Natural killer cell (primary cell): ENCODE measurements at regions not wholly inside any gene's neighbourhood (a gene's known extent, or its start where the extent isn't known, plus 50 kb on each side); places are given as distances from the start of the nearest gene placed in this dataset.

Experiments
- ATAC-seq, 3 donors: fragments of 150-1000 bp in 2 of 3; fragments of 200-7000 bp in 1 of 3; cut with Tn5 transposase; 1 replicate in 1 of 3; 2 replicates in 2 of 3; pipeline ENCODE4 v1.10.0; 2021; ENCODE audit warnings: mild to moderate bottlenecking in 2 of 3, moderate library complexity in 2 of 3
- DNase-seq, 2 donors: peaks; one replicate each; pipeline versions ENCODE4 v3.0.0 to v3.0.0-alpha.2; 2013 to 2021; ENCODE audit warnings: mixed read lengths in 1 of 2
- H3K27ac ChIP-seq: one replicate; pipeline ENCODE4 v1.5.1; 2013; ENCODE audit warnings: mild to moderate bottlenecking, low read length
- H3K27me3 ChIP-seq: one replicate; pipeline ENCODE4 v1.6.1; 2013; ENCODE audit warnings: low read length; ENCODE audit not compliant: control insufficient read depth, insufficient read depth
- H3K36me3 ChIP-seq: one replicate; pipeline ENCODE4 v1.6.1; 2013; ENCODE audit warnings: low read length; ENCODE audit not compliant: control insufficient read depth, insufficient read depth
- H3K4me1 ChIP-seq: one replicate; pipeline ENCODE4 v1.6.1; 2013; ENCODE audit warnings: low read length; ENCODE audit not compliant: control insufficient read depth, insufficient read depth
- H3K4me3 ChIP-seq: one replicate; pipeline ENCODE4 v1.5.1; 2013; ENCODE audit warnings: low read length
- H3K9me3 ChIP-seq: one replicate; pipeline ENCODE4 v1.6.1; 2013; ENCODE audit warnings: low read length; ENCODE audit not compliant: control insufficient read depth, insufficient read depth
- H3K27ac Mint-ChIP-seq, 2 donors: one replicate each; pipeline ENCODE4 v1.8.0; 2022; ENCODE audit warnings: mild to moderate bottlenecking in 2 of 2, mixed read lengths in 2 of 2, moderate library complexity in 1 of 2
- H3K27me3 Mint-ChIP-seq, 2 donors: one replicate each; pipeline ENCODE4 v1.8.0; 2022; ENCODE audit warnings: low read depth in 2 of 2, mixed read lengths in 2 of 2
- H3K36me3 Mint-ChIP-seq: one replicate; pipeline ENCODE4 v1.8.0; 2022; ENCODE audit warnings: mixed read lengths
- H3K4me1 Mint-ChIP-seq, 2 donors: one replicate each; pipeline ENCODE4 v1.8.0; 2022; ENCODE audit warnings: mixed read lengths in 2 of 2
- H3K4me3 Mint-ChIP-seq: one replicate; pipeline ENCODE4 v1.8.0; 2022; ENCODE audit warnings: mild to moderate bottlenecking, moderate library complexity, mixed read lengths
- H3K9me3 Mint-ChIP-seq, 2 donors: one replicate each; pipeline ENCODE4 v1.8.0; 2022; ENCODE audit warnings: mixed read lengths in 2 of 2
- WGBS: methylation state at CpG from one replicate; pipeline ENCODE4 v1.1.7; 2013; ENCODE audit warnings: missing lambda C conversion rate; ENCODE audit not compliant: insufficient coverage; 5-methylcytosine and 5-hydroxymethylcytosine counted together
- intact Hi-C: fragments of 100-400 bp; cut with micrococcal nuclease; formaldehyde crosslinking; loops from one replicate; pipeline ENCODE4 v1.14.2; 2022
- TF ChIP-seq, protein P1 (sequence below): fragments of 200-600 bp; IDR thresholded peaks from one replicate; pipeline ENCODE4 v1.8.0; 2022; ENCODE audit warnings: antibody characterized with exemption

DNA sequence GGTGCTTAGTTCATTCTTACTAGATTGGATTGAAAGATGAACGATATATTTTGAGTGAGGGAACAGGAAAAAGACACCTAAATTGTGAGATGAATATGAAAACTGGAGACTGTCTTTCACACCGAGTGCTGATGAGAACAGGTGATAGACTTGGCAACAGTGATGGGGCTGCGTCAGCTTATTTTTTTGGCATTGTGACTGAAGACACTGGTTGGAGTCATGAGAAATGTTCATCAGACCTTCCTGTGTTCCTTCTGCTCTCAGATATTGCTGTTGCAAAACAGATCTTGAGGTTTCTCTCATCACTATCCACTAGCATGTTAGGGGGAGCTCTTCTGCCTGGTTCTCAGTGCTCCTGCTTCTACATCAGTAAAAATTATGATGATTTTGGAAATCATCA lies 124.2 kb upstream of the KCNIP4 start:
- Histone ChIP-seq H3K27me3 (no peaks in the 10 kb centered on the region), H3K4me3 (no peak overlapping the region), H3K9me3 (peaks cover 8% of the 10 kb centered on the region), H3K4me1 (no peaks in the 10 kb centered on the region), H3K36me3 (no peaks in the 10 kb centered on the region), H3K27ac (no peak overlapping the region)
- Mint-ChIP-seq H3K27ac (no peak overlapping the region), H3K27me3 (no peaks in the 10 kb centered on the region), H3K9me3 (peaks cover 8 to 18% of the 10 kb centered on the region in 2 donors), H3K4me3 (no peak overlapping the region), H3K4me1 (no peaks in the 10 kb centered on the region), H3K36me3 (peaks cover 6% of the 10 kb centered on the region)
- no peak for ATAC-seq
- intact Hi-C loops: no loop called here
- DNase-seq: no peak
- WGBS: 90% methylated on average over 3 of the region's 3 CpGs
- TF ChIP-seq, protein P1, sequence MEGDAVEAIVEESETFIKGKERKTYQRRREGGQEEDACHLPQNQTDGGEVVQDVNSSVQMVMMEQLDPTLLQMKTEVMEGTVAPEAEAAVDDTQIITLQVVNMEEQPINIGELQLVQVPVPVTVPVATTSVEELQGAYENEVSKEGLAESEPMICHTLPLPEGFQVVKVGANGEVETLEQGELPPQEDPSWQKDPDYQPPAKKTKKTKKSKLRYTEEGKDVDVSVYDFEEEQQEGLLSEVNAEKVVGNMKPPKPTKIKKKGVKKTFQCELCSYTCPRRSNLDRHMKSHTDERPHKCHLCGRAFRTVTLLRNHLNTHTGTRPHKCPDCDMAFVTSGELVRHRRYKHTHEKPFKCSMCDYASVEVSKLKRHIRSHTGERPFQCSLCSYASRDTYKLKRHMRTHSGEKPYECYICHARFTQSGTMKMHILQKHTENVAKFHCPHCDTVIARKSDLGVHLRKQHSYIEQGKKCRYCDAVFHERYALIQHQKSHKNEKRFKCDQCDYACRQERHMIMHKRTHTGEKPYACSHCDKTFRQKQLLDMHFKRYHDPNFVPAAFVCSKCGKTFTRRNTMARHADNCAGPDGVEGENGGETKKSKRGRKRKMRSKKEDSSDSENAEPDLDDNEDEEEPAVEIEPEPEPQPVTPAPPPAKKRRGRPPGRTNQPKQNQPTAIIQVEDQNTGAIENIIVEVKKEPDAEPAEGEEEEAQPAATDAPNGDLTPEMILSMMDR: no peak

DNA sequence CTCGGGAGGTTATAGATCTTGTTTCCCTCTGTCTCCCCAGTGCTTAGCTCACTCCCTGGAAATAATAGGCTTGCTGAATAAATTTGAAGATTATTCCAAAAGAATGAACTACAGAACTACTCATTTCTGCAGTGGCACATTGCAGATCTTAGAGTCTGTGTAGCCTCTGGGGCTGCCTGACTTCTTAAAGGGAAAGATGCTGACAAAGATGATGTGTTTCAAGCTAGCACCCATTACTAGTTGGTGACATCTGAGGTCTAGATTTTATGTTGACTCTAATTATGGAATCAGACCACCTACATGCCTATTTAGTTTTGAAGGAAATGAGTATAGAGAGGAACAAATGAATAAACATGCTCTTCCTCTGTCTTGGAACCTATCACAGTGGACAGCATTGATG lies 123.7 kb upstream of the KCNIP4 start:
- Histone ChIP-seq H3K9me3 (peaks cover 5% of the 10 kb centered on the region), H3K27ac (no peak overlapping the region), H3K27me3 (no peaks in the 10 kb centered on the region), H3K36me3 (no peaks in the 10 kb centered on the region), H3K4me1 (no peaks in the 10 kb centered on the region), H3K4me3 (no peak overlapping the region)
- H3K27me3 Mint-ChIP-seq: no peaks in the 10 kb centered on the region
- H3K27ac Mint-ChIP-seq: no peak overlapping the region
- no peaks in the 10 kb centered on the region for H3K4me1 Mint-ChIP-seq
- H3K36me3 Mint-ChIP-seq: peaks cover 1% of the 10 kb centered on the region
- H3K4me3 Mint-ChIP-seq: no peak overlapping the region
- H3K9me3 Mint-ChIP-seq: peaks cover 8 to 15% of the 10 kb centered on the region in 2 donors
- WGBS: 80% methylated on average over 1 of the region's 1 CpG
- TF ChIP-seq, protein P1: no peak
- no peak for ATAC-seq
- intact Hi-C loops: no loop called here
- DNase-seq: no peak

DNA sequence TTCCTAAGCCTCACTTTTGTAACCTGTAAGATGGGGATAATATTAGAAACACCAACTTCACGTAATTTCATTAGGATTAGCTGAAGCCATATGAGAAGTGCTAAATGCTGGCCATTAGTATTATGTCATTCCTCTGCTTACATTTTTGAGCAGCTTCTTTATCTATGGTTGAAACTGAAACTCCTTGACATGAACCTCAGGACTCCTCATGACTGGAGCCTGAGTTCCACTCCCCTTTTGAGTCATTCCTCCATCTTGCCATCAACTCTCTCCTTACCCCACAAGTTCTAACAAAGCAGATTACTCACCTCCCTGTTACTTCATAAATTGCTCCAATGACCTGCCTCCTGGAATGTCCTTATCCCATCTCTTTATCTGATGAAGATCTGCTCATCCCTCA lies 123.2 kb upstream of the KCNIP4 start:
- H3K36me3 ChIP-seq: no peaks in the 10 kb centered on the region
- H3K9me3 ChIP-seq: peaks cover 4% of the 10 kb centered on the region
- Mint-ChIP-seq H3K4me3 (no peak overlapping the region), H3K4me1 (no peaks in the 10 kb centered on the region), H3K36me3 (no peaks in the 10 kb centered on the region), H3K27ac (no peak overlapping the region), H3K27me3 (no peaks in the 10 kb centered on the region), H3K9me3 (peaks cover 8 to 13% of the 10 kb centered on the region in 2 donors)
- intact Hi-C loops: no loop called here
- ATAC-seq (no peak), DNase-seq (no peak)
- H3K4me1 ChIP-seq: no peaks in the 10 kb centered on the region
- H3K27ac ChIP-seq: no peak overlapping the region
- no peaks in the 10 kb centered on the region for H3K27me3 ChIP-seq
- no peak overlapping the region for H3K4me3 ChIP-seq
- TF ChIP-seq, protein P1: no peak
- no CpG with 5 or more reads among the region's 1 CpG for WGBS

DNA sequence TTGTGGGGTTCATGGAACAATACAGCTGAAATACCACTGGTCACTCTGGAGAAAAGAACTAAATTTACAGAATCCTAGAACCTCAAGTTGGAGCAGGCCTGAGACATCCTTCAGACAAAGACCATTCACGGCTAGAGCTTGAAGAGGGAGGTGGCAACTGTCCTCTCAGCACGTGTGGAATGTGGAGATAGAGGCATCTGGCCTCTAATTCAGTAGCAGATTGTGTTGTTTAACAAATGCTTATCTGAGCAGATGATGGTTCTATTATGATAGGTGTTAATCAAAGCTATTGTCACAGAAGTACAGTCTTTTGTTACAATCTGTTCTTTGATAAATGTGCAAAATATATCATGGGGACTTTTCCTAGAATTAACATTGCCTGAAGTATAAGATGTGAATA lies 121.7 kb upstream of the KCNIP4 start:
- Mint-ChIP-seq H3K4me3 (no peak overlapping the region), H3K4me1 (no peaks in the 10 kb centered on the region), H3K36me3 (no peaks in the 10 kb centered on the region), H3K27me3 (no peaks in the 10 kb centered on the region), H3K9me3 (peaks cover 11% of the 10 kb centered on the region in 2 donors), H3K27ac (no peak overlapping the region)
- H3K27ac ChIP-seq: no peak overlapping the region
- ATAC-seq (no peak), DNase-seq (no peak)
- H3K27me3 ChIP-seq: no peaks in the 10 kb centered on the region
- H3K4me1 ChIP-seq: no peaks in the 10 kb centered on the region
- TF ChIP-seq, protein P1: no peak
- peaks cover 4% of the 10 kb centered on the region for H3K9me3 ChIP-seq
- H3K4me3 ChIP-seq: no peak overlapping the region
- intact Hi-C loops: no loop called here
- 46% methylated on average over 2 of the region's 2 CpGs for WGBS
- no peaks in the 10 kb centered on the region for H3K36me3 ChIP-seq
